Loucy (cell line): ENCODE measurements at regions not wholly inside any gene's neighbourhood (a gene's known extent, or its start where the extent isn't known, plus 50 kb on each side); places are given as distances from the start of the nearest gene placed in this dataset.

Source experiments
- H2AFZ ChIP-seq: fragments of 200-600 bp; sonication (generic); 2 replicates; pipeline ENCODE4 v1.6.0; 2016; ENCODE audit warnings: antibody characterized with exemption, mild to moderate bottlenecking, low read length, moderate library complexity
- H3F3A ChIP-seq: fragments of 200-600 bp; 2 replicates; pipeline ENCODE4 v1.6.0; 2016; ENCODE audit warnings: antibody characterized with exemption, low read depth, mild to moderate bottlenecking
- H3K27me3 ChIP-seq: fragments of 200-600 bp; sonication (generic); 2 replicates; pipeline ENCODE4 v1.6.1; 2014; ENCODE audit warnings: low read length, mild to moderate bottlenecking; ENCODE audit not compliant: insufficient read depth, poor library complexity, severe bottlenecking
- H3K36me3 ChIP-seq: fragments of 200-600 bp; sonication (generic); 2 replicates; pipeline ENCODE4 v1.6.1; 2016; ENCODE audit warnings: low read length; ENCODE audit not compliant: insufficient read depth
- H3K4me1 ChIP-seq: fragments of 200-600 bp; sonication (generic); 2 replicates; pipeline ENCODE4 v1.5.1; 2014; ENCODE audit warnings: low read length, mild to moderate bottlenecking; ENCODE audit not compliant: insufficient read depth, poor library complexity, severe bottlenecking
- H3K4me2 ChIP-seq: fragments of 200-600 bp; sonication (generic); 2 replicates; pipeline ENCODE4 v1.6.0; 2014; ENCODE audit warnings: antibody characterized with exemption, low read length, low read depth, mild to moderate bottlenecking; ENCODE audit not compliant: poor library complexity, severe bottlenecking
- H3K4me3 ChIP-seq: fragments of 200-600 bp; sonication (generic); 2 replicates; pipeline ENCODE4 v1.5.1; 2014; ENCODE audit warnings: low read length, mild to moderate bottlenecking, mixed read lengths; ENCODE audit not compliant: poor library complexity, severe bottlenecking
- H3K79me2 ChIP-seq: fragments of 200-600 bp; sonication (generic); 2 replicates; pipeline ENCODE4 v1.6.1; 2014; ENCODE audit warnings: low read length; ENCODE audit not compliant: insufficient read depth
- H3K9ac ChIP-seq: fragments of 200-600 bp; sonication (generic); 2 replicates; pipeline ENCODE4 v1.6.0; 2014; ENCODE audit warnings: mild to moderate bottlenecking, low read depth, low read length, moderate library complexity; ENCODE audit not compliant: poor library complexity, severe bottlenecking
- H3K9me2 ChIP-seq: fragments of 200-600 bp; sonication (generic); replicated peaks from 2 replicates; pipeline ENCODE4 v1.6.1; 2016; ENCODE audit warnings: low read depth, low read length, mixed read lengths
- H3K9me3 ChIP-seq: fragments of 200-600 bp; sonication (generic); 2 replicates; pipeline ENCODE4 v1.6.1; 2014; ENCODE audit warnings: mild to moderate bottlenecking, antibody characterized with exemption, low read length, low read depth; ENCODE audit not compliant: insufficient read depth
- H4K20me1 ChIP-seq: fragments of 200-600 bp; sonication (generic); 2 replicates; pipeline ENCODE4 v1.6.0; 2014; ENCODE audit warnings: antibody characterized with exemption, low read length, mild to moderate bottlenecking; ENCODE audit not compliant: insufficient read depth, poor library complexity, severe bottlenecking
- EZH2phosphoT487 ChIP-seq: fragments of 200-600 bp; IDR thresholded peaks from 2 replicates; pipeline ENCODE4 v1.6.1; 2018; ENCODE audit warnings: antibody characterized with exemption, mild to moderate bottlenecking, moderate library complexity, borderline replicate concordance
- TF ChIP-seq, protein P1 (sequence below): fragments of 200-600 bp; sonication (generic); conservative IDR thresholded peaks from 2 replicates; pipeline ENCODE4 v1.5.1; 2014; ENCODE audit warnings: mild to moderate bottlenecking, antibody characterized with exemption, low read length

DNA sequence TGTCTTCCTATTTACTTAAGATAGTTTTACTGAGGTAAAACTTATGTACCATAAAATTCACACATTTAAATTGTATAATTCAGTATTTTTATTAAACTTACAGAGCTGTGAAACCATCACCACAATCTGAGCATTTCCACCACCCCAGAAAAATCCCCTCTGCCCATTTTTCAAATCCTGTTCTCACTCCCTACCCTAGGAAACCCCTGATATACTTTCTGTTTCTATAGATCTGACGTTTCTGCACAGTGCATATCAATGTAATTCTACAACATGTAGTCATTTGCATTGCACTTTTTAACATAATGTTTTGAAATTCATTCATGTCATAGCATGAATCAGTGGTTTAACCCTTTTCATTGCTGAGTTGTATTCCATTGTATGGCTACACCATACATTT lies 96.7 kb upstream of the OPRM1 start:
- TF ChIP-seq, protein P1, sequence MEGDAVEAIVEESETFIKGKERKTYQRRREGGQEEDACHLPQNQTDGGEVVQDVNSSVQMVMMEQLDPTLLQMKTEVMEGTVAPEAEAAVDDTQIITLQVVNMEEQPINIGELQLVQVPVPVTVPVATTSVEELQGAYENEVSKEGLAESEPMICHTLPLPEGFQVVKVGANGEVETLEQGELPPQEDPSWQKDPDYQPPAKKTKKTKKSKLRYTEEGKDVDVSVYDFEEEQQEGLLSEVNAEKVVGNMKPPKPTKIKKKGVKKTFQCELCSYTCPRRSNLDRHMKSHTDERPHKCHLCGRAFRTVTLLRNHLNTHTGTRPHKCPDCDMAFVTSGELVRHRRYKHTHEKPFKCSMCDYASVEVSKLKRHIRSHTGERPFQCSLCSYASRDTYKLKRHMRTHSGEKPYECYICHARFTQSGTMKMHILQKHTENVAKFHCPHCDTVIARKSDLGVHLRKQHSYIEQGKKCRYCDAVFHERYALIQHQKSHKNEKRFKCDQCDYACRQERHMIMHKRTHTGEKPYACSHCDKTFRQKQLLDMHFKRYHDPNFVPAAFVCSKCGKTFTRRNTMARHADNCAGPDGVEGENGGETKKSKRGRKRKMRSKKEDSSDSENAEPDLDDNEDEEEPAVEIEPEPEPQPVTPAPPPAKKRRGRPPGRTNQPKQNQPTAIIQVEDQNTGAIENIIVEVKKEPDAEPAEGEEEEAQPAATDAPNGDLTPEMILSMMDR: no peak
- TF ChIP-seq EZH2phosphoT487: no peak
- H3K27me3 ChIP-seq: no peaks in the 10 kb centered on the region
- H3K9me3 ChIP-seq: no peaks in the 10 kb centered on the region
- no peak overlapping the region for H3K4me2 ChIP-seq
- no peak overlapping the region for H2AFZ ChIP-seq
- H3K9me2 ChIP-seq: no peaks in the 10 kb centered on the region
- no peak overlapping the region for H3K9ac ChIP-seq
- no peaks in the 10 kb centered on the region for H3K79me2 ChIP-seq
- H4K20me1 ChIP-seq: no peaks in the 10 kb centered on the region
- H3K4me3 ChIP-seq: no peak overlapping the region
- H3F3A ChIP-seq: no peaks in the 10 kb centered on the region
- H3K36me3 ChIP-seq: no peaks in the 10 kb centered on the region
- H3K4me1 ChIP-seq: no peaks in the 10 kb centered on the region

DNA sequence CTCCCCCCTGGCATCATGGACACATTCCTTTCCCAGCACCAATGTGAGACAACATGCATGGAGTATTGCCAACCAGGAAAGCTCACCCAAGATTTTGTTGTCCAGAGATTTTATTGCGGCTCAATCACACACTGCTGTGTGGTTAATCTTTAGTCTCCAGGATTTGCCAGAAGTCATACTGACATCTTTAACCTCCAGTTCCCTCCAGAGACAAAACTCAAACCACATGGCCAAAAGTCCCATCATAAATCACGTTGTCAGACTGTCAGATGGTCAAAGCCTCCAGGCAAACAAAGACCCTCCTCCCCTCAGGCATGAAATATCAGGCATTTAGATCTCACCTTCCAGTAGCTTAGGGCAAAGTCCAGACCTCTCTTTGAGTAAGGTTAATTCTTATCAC lies 97.3 kb upstream of the OPRM1 start:
- no peaks in the 10 kb centered on the region for H3F3A ChIP-seq
- TF ChIP-seq EZH2phosphoT487: no peak
- TF ChIP-seq, protein P1: no peak
- H3K4me3 ChIP-seq: no peak overlapping the region
- no peaks in the 10 kb centered on the region for H3K9me2 ChIP-seq
- no peaks in the 10 kb centered on the region for H3K79me2 ChIP-seq
- no peaks in the 10 kb centered on the region for H4K20me1 ChIP-seq
- H3K36me3 ChIP-seq: no peaks in the 10 kb centered on the region
- no peaks in the 10 kb centered on the region for H3K9me3 ChIP-seq
- no peak overlapping the region for H3K9ac ChIP-seq
- H2AFZ ChIP-seq: no peak overlapping the region
- no peaks in the 10 kb centered on the region for H3K4me1 ChIP-seq
- H3K27me3 ChIP-seq: no peaks in the 10 kb centered on the region
- no peak overlapping the region for H3K4me2 ChIP-seq

DNA sequence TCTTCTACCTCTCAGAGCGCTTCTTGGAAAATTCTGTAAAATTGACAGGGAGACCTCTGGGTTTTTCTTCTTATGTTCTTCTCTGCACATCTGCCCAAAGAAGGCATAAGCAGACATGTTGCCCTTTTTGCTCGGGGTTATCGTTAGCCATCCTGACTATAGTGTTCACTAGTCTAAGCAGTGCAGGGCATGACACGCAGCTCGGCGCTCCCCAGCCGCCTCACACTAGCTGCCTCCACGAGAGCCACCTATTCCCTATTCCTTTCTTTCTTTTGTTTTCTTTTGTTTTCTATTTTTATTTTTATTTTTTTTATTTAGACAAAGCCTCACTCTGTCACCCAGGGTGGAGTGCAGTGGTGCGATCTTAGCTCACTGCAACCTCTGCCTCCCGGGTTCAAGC lies 100.2 kb upstream of the OPRM1 start:
- Histone ChIP-seq H3K36me3 (no peaks in the 10 kb centered on the region), H3K27me3 (no peaks in the 10 kb centered on the region), H3K4me2 (no peak overlapping the region), H3K4me3 (no peak overlapping the region), H3K4me1 (no peaks in the 10 kb centered on the region), H4K20me1 (no peaks in the 10 kb centered on the region), H3F3A (no peaks in the 10 kb centered on the region), H3K9ac (no peak overlapping the region), H3K79me2 (no peaks in the 10 kb centered on the region), H2AFZ (no peak overlapping the region), H3K9me2 (no peaks in the 10 kb centered on the region), H3K9me3 (no peaks in the 10 kb centered on the region)
- no peak for TF ChIP-seq EZH2phosphoT487

DNA sequence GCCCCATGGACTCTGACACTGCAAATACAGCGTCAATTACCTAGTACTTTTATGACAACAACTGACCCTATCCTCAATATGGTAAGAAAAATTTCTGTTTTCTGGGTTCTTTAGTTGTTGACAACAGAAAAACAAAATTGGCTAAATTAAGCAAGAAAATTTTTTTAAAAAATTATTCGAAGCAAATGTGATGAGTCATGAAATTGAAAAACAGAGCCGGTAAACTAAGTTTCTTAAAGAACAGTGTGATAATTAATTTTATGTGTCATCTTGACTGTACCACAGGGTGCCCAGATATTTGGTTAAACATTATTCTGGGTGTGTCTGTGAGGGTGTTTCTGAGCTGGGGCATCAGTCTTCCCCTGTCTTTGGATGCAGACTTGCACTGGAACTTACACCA lies 107.6 kb upstream of the OPRM1 start:
- Histone ChIP-seq H3K4me1 (no peaks in the 10 kb centered on the region), H4K20me1 (no peaks in the 10 kb centered on the region), H3K9me2 (no peaks in the 10 kb centered on the region), H3F3A (no peaks in the 10 kb centered on the region), H3K79me2 (no peaks in the 10 kb centered on the region), H3K9ac (no peak overlapping the region), H2AFZ (no peak overlapping the region), H3K4me2 (no peak overlapping the region), H3K36me3 (no peaks in the 10 kb centered on the region), H3K4me3 (no peak overlapping the region), H3K27me3 (no peaks in the 10 kb centered on the region), H3K9me3 (no peaks in the 10 kb centered on the region)
- no peak for TF ChIP-seq EZH2phosphoT487
- TF ChIP-seq, protein P1: no peak
